ENCODE measurements at regions not wholly inside any gene's neighbourhood (a gene's known extent, or its start where the extent isn't known, plus 50 kb on each side); places are given as distances from the start of the nearest gene placed in this dataset.

DNA sequence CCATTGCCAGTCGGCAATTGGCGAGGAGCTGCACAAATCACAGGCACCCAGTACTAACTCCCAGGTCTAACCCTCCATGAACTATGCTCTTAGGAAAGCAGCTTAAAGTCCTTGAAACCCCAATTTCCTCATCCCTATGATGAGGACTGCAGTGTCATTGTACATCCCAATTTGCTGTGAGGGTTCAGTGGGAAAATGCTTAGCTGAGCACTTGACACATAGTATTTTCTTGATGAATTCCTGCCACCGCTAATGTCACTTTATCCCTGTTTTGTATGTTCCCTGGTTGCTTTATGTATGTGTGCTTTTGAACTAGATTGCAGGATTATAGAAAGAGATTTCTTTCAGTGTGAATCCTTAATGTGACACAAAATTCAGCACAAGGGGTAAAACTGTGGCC, 161.5 kb upstream of the RBFOX1 start:
- TF ChIP-seq, protein P1, sequence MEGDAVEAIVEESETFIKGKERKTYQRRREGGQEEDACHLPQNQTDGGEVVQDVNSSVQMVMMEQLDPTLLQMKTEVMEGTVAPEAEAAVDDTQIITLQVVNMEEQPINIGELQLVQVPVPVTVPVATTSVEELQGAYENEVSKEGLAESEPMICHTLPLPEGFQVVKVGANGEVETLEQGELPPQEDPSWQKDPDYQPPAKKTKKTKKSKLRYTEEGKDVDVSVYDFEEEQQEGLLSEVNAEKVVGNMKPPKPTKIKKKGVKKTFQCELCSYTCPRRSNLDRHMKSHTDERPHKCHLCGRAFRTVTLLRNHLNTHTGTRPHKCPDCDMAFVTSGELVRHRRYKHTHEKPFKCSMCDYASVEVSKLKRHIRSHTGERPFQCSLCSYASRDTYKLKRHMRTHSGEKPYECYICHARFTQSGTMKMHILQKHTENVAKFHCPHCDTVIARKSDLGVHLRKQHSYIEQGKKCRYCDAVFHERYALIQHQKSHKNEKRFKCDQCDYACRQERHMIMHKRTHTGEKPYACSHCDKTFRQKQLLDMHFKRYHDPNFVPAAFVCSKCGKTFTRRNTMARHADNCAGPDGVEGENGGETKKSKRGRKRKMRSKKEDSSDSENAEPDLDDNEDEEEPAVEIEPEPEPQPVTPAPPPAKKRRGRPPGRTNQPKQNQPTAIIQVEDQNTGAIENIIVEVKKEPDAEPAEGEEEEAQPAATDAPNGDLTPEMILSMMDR (conservative IDR thresholded peaks at IDR 0.05; ENCODE audit: low read depth, low read length) = no peak
- no peak for TF ChIP-seq EZH2 (IDR thresholded peaks at IDR 0.05; ENCODE audit: low read length, unreplicated experiment)
